CD4-positive, alpha-beta T cell treated with Interleukin-1 beta for 1 hour (primary cell): ENCODE measurements at regions not wholly inside any gene's neighbourhood (a gene's known extent, or its start where the extent isn't known, plus 50 kb on each side); places are given as distances from the start of the nearest gene placed in this dataset.

Source experiments
- DNase-seq, 2 donors: peaks; one replicate each; pipeline ENCODE4 v3.0.0-alpha.2; 2020 to 2022

GRCh38 chr6:170093658-170094596 lies 197.0 kb downstream of the DLL1 start:
- DNase-seq: no peak

GRCh38 chr6:170093276-170093657 lies 197.6 kb downstream of the DLL1 start:
- no peak for DNase-seq

- DNase-seq: no peak
Measured at GRCh38 chr6:170092826-170093225, 198.1 kb downstream of the DLL1 start.

- no peak for DNase-seq
Measured at GRCh38 chr6:170091639-170092579, 199.0 kb downstream of the DLL1 start.

- DNase-seq: no peak
Measured at GRCh38 chr6:170091000-170091638, 199.8 kb downstream of the DLL1 start.

GRCh38 chr6:170090561-170090960 lies 200.3 kb downstream of the DLL1 start:
- no peak for DNase-seq

GRCh38 chr6:170089963-170090362 lies 200.9 kb downstream of the DLL1 start:
- peak in 1 of 2 donors; percentile 22 for DNase-seq

GRCh38 chr6:170088582-170088955 lies 202.3 kb downstream of the DLL1 start:
- DNase-seq: peak in 1 of 2 donors; percentile 41

GRCh38 chr6:170087941-170088581 lies 202.8 kb downstream of the DLL1 start:
- DNase-seq: peak; percentile 61 to 66

GRCh38 chr6:170087421-170087780 lies 203.5 kb downstream of the DLL1 start:
- DNase-seq: peak in 1 of 2 donors; percentile 29

- no peak for DNase-seq
Measured at GRCh38 chr6:170086639-170087420, 204.0 kb downstream of the DLL1 start.

- no peak for DNase-seq
Measured at GRCh38 chr6:170085475-170086401, 205.1 kb downstream of the DLL1 start.

- no peak for DNase-seq
Measured at GRCh38 chr6:170084166-170084730, 206.6 kb downstream of the DLL1 start.

GRCh38 chr6:170083236-170084051 lies 207.4 kb downstream of the DLL1 start:
- DNase-seq: no peak

GRCh38 chr6:170082531-170083187 lies 208.2 kb downstream of the DLL1 start:
- no peak for DNase-seq

GRCh38 chr6:170082067-170082466 lies 208.8 kb downstream of the DLL1 start:
- DNase-seq: no peak

- DNase-seq: no peak
Measured at GRCh38 chr6:170081556-170081955, 209.3 kb downstream of the DLL1 start.

- DNase-seq: no peak
Measured at GRCh38 chr6:170080828-170081371, 210.0 kb downstream of the DLL1 start.
